Lower leg skin (tissue), 3 donors: ENCODE measurements at regions not wholly inside any gene's neighbourhood (a gene's known extent, or its start where the extent isn't known, plus 50 kb on each side); places are given as distances from the start of the nearest gene placed in this dataset.

ENCODE experiments used
- CTCF ChIP-seq, 3 donors: fragments of 450-650 bp; IDR thresholded peaks; one replicate each; pipeline ENCODE4 v1.5.1; 2016; ENCODE audit warnings: antibody characterized with exemption in 3 of 3, mild to moderate bottlenecking in 3 of 3, moderate library complexity in 2 of 3
- POLR2A ChIP-seq, 2 donors: fragments of 450-650 bp; IDR thresholded peaks; one replicate each; pipeline ENCODE4 v1.6.1; 2016 to 2017; ENCODE audit warnings: antibody characterized with exemption in 2 of 2, mild to moderate bottlenecking in 1 of 2, moderate library complexity in 1 of 2

GRCh38 chr6:139853302-139853992 is 479.0 kb upstream of the CITED2 start:
- no peak for TF ChIP-seq CTCF (IDR thresholded peaks at IDR 0.05)
- TF ChIP-seq POLR2A (IDR thresholded peaks at IDR 0.05), result no peak
